GM12872 (cell line): ENCODE measurements at regions not wholly inside any gene's neighbourhood (a gene's known extent, or its start where the extent isn't known, plus 50 kb on each side); places are given as distances from the start of the nearest gene placed in this dataset.

Experiments used
- TF ChIP-seq, protein P1 (sequence below): IDR thresholded peaks from 3 replicates; pipeline ENCODE4 v1.5.1; 2011; ENCODE audit warnings: low read depth, mild to moderate bottlenecking, low read length, moderate library complexity; ENCODE audit not compliant: insufficient read depth

- TF ChIP-seq, protein P1, sequence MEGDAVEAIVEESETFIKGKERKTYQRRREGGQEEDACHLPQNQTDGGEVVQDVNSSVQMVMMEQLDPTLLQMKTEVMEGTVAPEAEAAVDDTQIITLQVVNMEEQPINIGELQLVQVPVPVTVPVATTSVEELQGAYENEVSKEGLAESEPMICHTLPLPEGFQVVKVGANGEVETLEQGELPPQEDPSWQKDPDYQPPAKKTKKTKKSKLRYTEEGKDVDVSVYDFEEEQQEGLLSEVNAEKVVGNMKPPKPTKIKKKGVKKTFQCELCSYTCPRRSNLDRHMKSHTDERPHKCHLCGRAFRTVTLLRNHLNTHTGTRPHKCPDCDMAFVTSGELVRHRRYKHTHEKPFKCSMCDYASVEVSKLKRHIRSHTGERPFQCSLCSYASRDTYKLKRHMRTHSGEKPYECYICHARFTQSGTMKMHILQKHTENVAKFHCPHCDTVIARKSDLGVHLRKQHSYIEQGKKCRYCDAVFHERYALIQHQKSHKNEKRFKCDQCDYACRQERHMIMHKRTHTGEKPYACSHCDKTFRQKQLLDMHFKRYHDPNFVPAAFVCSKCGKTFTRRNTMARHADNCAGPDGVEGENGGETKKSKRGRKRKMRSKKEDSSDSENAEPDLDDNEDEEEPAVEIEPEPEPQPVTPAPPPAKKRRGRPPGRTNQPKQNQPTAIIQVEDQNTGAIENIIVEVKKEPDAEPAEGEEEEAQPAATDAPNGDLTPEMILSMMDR = no peak
These were observed 300.9 kb downstream of the LMX1A start for GRCh38 chr1:165055581-165055980.

DNA sequence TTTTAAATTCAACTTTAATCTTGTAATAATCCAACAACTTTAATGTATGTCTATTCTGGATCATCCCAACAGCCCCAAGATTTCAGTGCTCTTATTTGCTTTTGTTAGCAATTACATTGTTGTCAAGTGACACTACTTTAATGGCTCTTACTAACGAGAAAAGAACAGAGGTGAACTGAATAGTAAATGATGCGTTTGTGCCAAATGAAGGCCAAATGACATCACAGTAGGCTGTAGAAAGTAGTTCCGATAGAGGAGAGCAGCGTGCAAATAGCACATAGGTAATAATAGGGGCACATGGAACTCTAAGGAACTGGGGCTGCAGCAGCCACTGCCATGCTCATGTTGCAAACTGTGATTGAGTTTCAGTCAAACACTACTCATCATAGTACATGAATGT lies 301.9 kb downstream of the LMX1A start:
- TF ChIP-seq, protein P1 = no peak

GRCh38 chr1:165053351-165053750 lies 303.2 kb downstream of the LMX1A start:
- TF ChIP-seq, protein P1 = no peak

- TF ChIP-seq, protein P1 = no peak
These were observed 303.6 kb downstream of the LMX1A start for GRCh38 chr1:165052936-165053335.

- TF ChIP-seq, protein P1 = no peak
These were observed 304.1 kb downstream of the LMX1A start for GRCh38 chr1:165052431-165052830.

GRCh38 chr1:165050246-165050645 lies 306.3 kb downstream of the LMX1A start:
- TF ChIP-seq, protein P1 = no peak

DNA sequence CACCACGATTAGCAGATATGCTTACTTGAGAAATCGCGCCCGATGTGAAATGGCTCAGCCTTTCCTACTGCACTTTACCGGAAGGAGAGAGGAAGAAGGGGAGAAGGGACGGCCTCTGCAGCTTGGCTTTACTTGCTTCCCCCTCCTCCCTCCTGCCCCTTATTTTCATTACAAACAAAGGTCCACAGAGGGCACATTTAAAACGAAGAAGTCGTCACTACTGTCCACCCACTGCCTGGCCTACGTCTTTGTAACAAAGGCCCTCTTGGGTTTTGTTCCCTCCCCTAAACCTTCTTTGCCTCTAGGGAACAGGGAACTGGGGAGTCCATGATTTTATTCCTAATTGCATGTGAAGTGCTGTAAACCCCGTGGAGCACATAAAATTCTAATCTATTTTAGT lies 308.5 kb downstream of the LMX1A start:
- TF ChIP-seq, protein P1 = no peak

DNA sequence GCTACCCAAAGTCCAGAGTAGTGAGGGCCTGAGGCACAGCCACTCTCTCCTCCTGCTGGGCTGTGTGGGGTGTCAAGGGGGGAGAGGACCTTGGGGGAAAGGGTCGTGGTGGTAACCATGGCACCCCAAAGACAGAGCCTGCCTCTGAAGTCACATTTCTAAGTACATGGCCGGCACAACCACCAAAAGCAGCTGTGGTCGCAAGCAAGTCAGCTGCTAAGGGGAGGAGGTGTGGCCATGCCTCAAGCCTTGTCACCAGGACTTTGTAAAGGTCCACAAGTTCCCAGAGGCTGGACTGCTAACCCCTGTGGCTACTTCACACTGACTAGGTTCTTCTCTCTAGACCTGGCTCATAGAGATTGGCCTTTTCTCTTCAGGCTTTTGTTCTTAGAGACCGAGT lies 310.6 kb downstream of the LMX1A start:
- TF ChIP-seq, protein P1 = no peak
